ENCODE measurements at regions not wholly inside any gene's neighbourhood (a gene's known extent, or its start where the extent isn't known, plus 50 kb on each side); places are given as distances from the start of the nearest gene placed in this dataset.
"Not testable (repeated sequence)": the region's sequence is repeated elsewhere in the genome, so short reads cannot be mapped to it uniquely, and the experiment has no call there.

- FAIRE-seq, result no peak
- Histone ChIP-seq H3K9me3 (ENCODE audit: control insufficient read depth in 2 of 2, insufficient read depth in 1 of 2, low read depth in 1 of 2, low read length in 1 of 2) (peaks cover 0 to 7% of the 10 kb centered on the region in 2 donors), H3K36me3 (ENCODE audit: control insufficient read depth in 3 of 3, insufficient read depth in 2 of 3, low read depth in 1 of 3, low read length in 3 of 3) (no peaks in the 10 kb centered on the region), H3K4me3 (ENCODE audit: low read depth in 1 of 3, low read length in 3 of 3) (no peak overlapping the region), H3K27me3 (ENCODE audit: control insufficient read depth in 3 of 3, insufficient read depth in 3 of 3, low read length in 3 of 3) (no peaks in the 10 kb centered on the region), H3K27ac (ENCODE audit: low read depth in 1 of 3, low read length in 2 of 3) (no peak overlapping the region), H3K4me1 (ENCODE audit: control insufficient read depth in 3 of 3, insufficient read depth in 2 of 3, low read depth in 1 of 3, low read length in 2 of 3) (no peaks in the 10 kb centered on the region)
- 75 to 92% (median 87%) methylated on average over 3 of the region's 3 CpGs for WGBS, 3 donors
- DNase-seq, result no peak
Measured at GRCh38 chr16:59840169-59840568, 1106.1 kb upstream of the GOT2 start.

GRCh38 chr16:59826767-59827166 is 1092.7 kb upstream of the GOT2 start:
- 89 to 94% (median 92%) methylated on average over 1 of the region's 1 CpG for WGBS, 3 donors
- no peak for DNase-seq
- no peak overlapping the region for H3K4me3 ChIP-seq (ENCODE audit: low read depth in 1 of 3, low read length in 3 of 3)

GRCh38 chr16:59809488-59809887 is 1075.4 kb upstream of the GOT2 start:
- not testable (repeated sequence) for DNase-seq
- WGBS, 3 donors, result 81 to 88% (median 88%) methylated on average over 11 of the region's 11 CpGs

More at GRCh38 chr16:59826767-59827166, 1092.7 kb upstream of the GOT2 start:
- Histone ChIP-seq H3K4me1 (ENCODE audit: control insufficient read depth in 3 of 3, insufficient read depth in 2 of 3, low read depth in 1 of 3, low read length in 2 of 3) (no peaks in the 10 kb centered on the region), H3K27ac (ENCODE audit: low read depth in 1 of 3, low read length in 2 of 3) (no peak overlapping the region), H3K27me3 (ENCODE audit: control insufficient read depth in 3 of 3, insufficient read depth in 3 of 3, low read length in 3 of 3) (no peaks in the 10 kb centered on the region), H3K9me3 (ENCODE audit: control insufficient read depth in 2 of 2, insufficient read depth in 1 of 2, low read depth in 1 of 2, low read length in 1 of 2) (no peaks in the 10 kb centered on the region), H3K36me3 (ENCODE audit: control insufficient read depth in 3 of 3, insufficient read depth in 2 of 3, low read depth in 1 of 3, low read length in 3 of 3) (no peaks in the 10 kb centered on the region)
- FAIRE-seq, result no peak

GRCh38 chr16:59783191-59783590 is 1049.1 kb upstream of the GOT2 start:
- Histone ChIP-seq H3K4me3 (ENCODE audit: low read depth in 1 of 3, low read length in 3 of 3) (no peak overlapping the region), H3K9me3 (ENCODE audit: control insufficient read depth in 2 of 2, insufficient read depth in 1 of 2, low read depth in 1 of 2, low read length in 1 of 2) (no peaks in the 10 kb centered on the region), H3K27ac (ENCODE audit: low read depth in 1 of 3, low read length in 2 of 3) (no peak overlapping the region), H3K4me1 (ENCODE audit: control insufficient read depth in 3 of 3, insufficient read depth in 2 of 3, low read depth in 1 of 3, low read length in 2 of 3) (no peaks in the 10 kb centered on the region), H3K27me3 (ENCODE audit: control insufficient read depth in 3 of 3, insufficient read depth in 3 of 3, low read length in 3 of 3) (no peaks in the 10 kb centered on the region), H3K36me3 (ENCODE audit: control insufficient read depth in 3 of 3, insufficient read depth in 2 of 3, low read depth in 1 of 3, low read length in 3 of 3) (no peaks in the 10 kb centered on the region)
- no peak for DNase-seq
- FAIRE-seq, result no peak
- 88 to 89% (median 88%) methylated on average over 1 of the region's 1 CpG for WGBS, 3 donors

More at GRCh38 chr16:59809488-59809887, 1075.4 kb upstream of the GOT2 start:
- H3K27me3 ChIP-seq (ENCODE audit: control insufficient read depth in 3 of 3, insufficient read depth in 3 of 3, low read length in 3 of 3); FAIRE-seq; H3K4me3 ChIP-seq (ENCODE audit: low read depth in 1 of 3, low read length in 3 of 3); H3K4me1 ChIP-seq (ENCODE audit: control insufficient read depth in 3 of 3, insufficient read depth in 2 of 3, low read depth in 1 of 3, low read length in 2 of 3); H3K36me3 ChIP-seq (ENCODE audit: control insufficient read depth in 3 of 3, insufficient read depth in 2 of 3, low read depth in 1 of 3, low read length in 3 of 3); H3K27ac ChIP-seq (ENCODE audit: low read depth in 1 of 3, low read length in 2 of 3); H3K9me3 ChIP-seq (ENCODE audit: control insufficient read depth in 2 of 2, insufficient read depth in 1 of 2, low read depth in 1 of 2, low read length in 1 of 2): not testable (repeated sequence)

GRCh38 chr16:59773330-59773729 is 1039.2 kb upstream of the GOT2 start:
- Histone ChIP-seq H3K36me3 (ENCODE audit: control insufficient read depth in 3 of 3, insufficient read depth in 2 of 3, low read depth in 1 of 3, low read length in 3 of 3) (no peaks in the 10 kb centered on the region), H3K4me1 (ENCODE audit: control insufficient read depth in 3 of 3, insufficient read depth in 2 of 3, low read depth in 1 of 3, low read length in 2 of 3) (no peaks in the 10 kb centered on the region), H3K27ac (ENCODE audit: low read depth in 1 of 3, low read length in 2 of 3) (no peak overlapping the region), H3K4me3 (ENCODE audit: low read depth in 1 of 3, low read length in 3 of 3) (no peak overlapping the region), H3K9me3 (ENCODE audit: control insufficient read depth in 2 of 2, insufficient read depth in 1 of 2, low read depth in 1 of 2, low read length in 1 of 2) (peaks cover 0 to 2% of the 10 kb centered on the region in 2 donors), H3K27me3 (ENCODE audit: control insufficient read depth in 3 of 3, insufficient read depth in 3 of 3, low read length in 3 of 3) (no peaks in the 10 kb centered on the region)
- FAIRE-seq, result no peak
- DNase-seq, result no peak

- Histone ChIP-seq H3K4me3 (ENCODE audit: low read depth in 1 of 3, low read length in 3 of 3) (no peak overlapping the region), H3K27ac (ENCODE audit: low read depth in 1 of 3, low read length in 2 of 3) (no peak overlapping the region), H3K27me3 (ENCODE audit: control insufficient read depth in 3 of 3, insufficient read depth in 3 of 3, low read length in 3 of 3) (no peaks in the 10 kb centered on the region), H3K36me3 (ENCODE audit: control insufficient read depth in 3 of 3, insufficient read depth in 2 of 3, low read depth in 1 of 3, low read length in 3 of 3) (no peaks in the 10 kb centered on the region), H3K9me3 (ENCODE audit: control insufficient read depth in 2 of 2, insufficient read depth in 1 of 2, low read depth in 1 of 2, low read length in 1 of 2) (peaks cover 3 to 5% of the 10 kb centered on the region in 2 donors), H3K4me1 (ENCODE audit: control insufficient read depth in 3 of 3, insufficient read depth in 2 of 3, low read depth in 1 of 3, low read length in 2 of 3) (no peaks in the 10 kb centered on the region)
- DNase-seq (no peak), FAIRE-seq (no peak)
- 60 to 84% (median 79%) methylated on average over 3 of the region's 3 CpGs for WGBS, 3 donors
Measured at GRCh38 chr16:59759296-59759695, 1025.2 kb upstream of the GOT2 start.

- H3K36me3 ChIP-seq (ENCODE audit: control insufficient read depth in 3 of 3, insufficient read depth in 2 of 3, low read depth in 1 of 3, low read length in 3 of 3), result no peaks in the 10 kb centered on the region
- H3K9me3 ChIP-seq (ENCODE audit: control insufficient read depth in 2 of 2, insufficient read depth in 1 of 2, low read depth in 1 of 2, low read length in 1 of 2), result peaks cover 3 to 5% of the 10 kb centered on the region in 2 donors
- H3K4me1 ChIP-seq (ENCODE audit: control insufficient read depth in 3 of 3, insufficient read depth in 2 of 3, low read depth in 1 of 3, low read length in 2 of 3), result no peaks in the 10 kb centered on the region
- no peaks in the 10 kb centered on the region for H3K27me3 ChIP-seq (ENCODE audit: control insufficient read depth in 3 of 3, insufficient read depth in 3 of 3, low read length in 3 of 3)
- H3K27ac ChIP-seq (ENCODE audit: low read depth in 1 of 3, low read length in 2 of 3), result no peak overlapping the region
- 22 to 53% (median 36%) methylated on average over 1 of the region's 1 CpG for WGBS, 3 donors
- FAIRE-seq (no peak), DNase-seq (no peak)
- H3K4me3 ChIP-seq (ENCODE audit: low read depth in 1 of 3, low read length in 3 of 3), result no peak overlapping the region
Measured at GRCh38 chr16:59758848-59759247, 1024.7 kb upstream of the GOT2 start.

GRCh38 chr16:59754854-59755253 is 1020.7 kb upstream of the GOT2 start:
- peaks cover 0 to 1% of the 10 kb centered on the region in 2 donors for H3K9me3 ChIP-seq (ENCODE audit: control insufficient read depth in 2 of 2, insufficient read depth in 1 of 2, low read depth in 1 of 2, low read length in 1 of 2)
- no peaks in the 10 kb centered on the region for H3K27me3 ChIP-seq (ENCODE audit: control insufficient read depth in 3 of 3, insufficient read depth in 3 of 3, low read length in 3 of 3)
- FAIRE-seq (no peak), DNase-seq (no peak)
- WGBS, 3 donors, result 92 to 93% (median 93%) methylated on average over 19 of the region's 19 CpGs
- no peaks in the 10 kb centered on the region for H3K36me3 ChIP-seq (ENCODE audit: control insufficient read depth in 3 of 3, insufficient read depth in 2 of 3, low read depth in 1 of 3, low read length in 3 of 3)
- no peak overlapping the region for H3K27ac ChIP-seq (ENCODE audit: low read depth in 1 of 3, low read length in 2 of 3)
- no peak overlapping the region for H3K4me3 ChIP-seq (ENCODE audit: low read depth in 1 of 3, low read length in 3 of 3)
- H3K4me1 ChIP-seq (ENCODE audit: control insufficient read depth in 3 of 3, insufficient read depth in 2 of 3, low read depth in 1 of 3, low read length in 2 of 3), result no peaks in the 10 kb centered on the region

GRCh38 chr16:59749662-59750336 is 1015.7 kb upstream of the GOT2 start:
- Histone ChIP-seq H3K27ac (ENCODE audit: low read depth in 1 of 3, low read length in 2 of 3) (no peak overlapping the region), H3K27me3 (ENCODE audit: control insufficient read depth in 3 of 3, insufficient read depth in 3 of 3, low read length in 3 of 3) (no peaks in the 10 kb centered on the region), H3K4me1 (ENCODE audit: control insufficient read depth in 3 of 3, insufficient read depth in 2 of 3, low read depth in 1 of 3, low read length in 2 of 3) (no peaks in the 10 kb centered on the region), H3K9me3 (ENCODE audit: control insufficient read depth in 2 of 2, insufficient read depth in 1 of 2, low read depth in 1 of 2, low read length in 1 of 2) (peaks cover 0 to 1% of the 10 kb centered on the region in 2 donors), H3K36me3 (ENCODE audit: control insufficient read depth in 3 of 3, insufficient read depth in 2 of 3, low read depth in 1 of 3, low read length in 3 of 3) (no peaks in the 10 kb centered on the region), H3K4me3 (ENCODE audit: low read depth in 1 of 3, low read length in 3 of 3) (no peak overlapping the region)
- WGBS, 3 donors, result 73 to 84% (median 76%) methylated on average over 3 of the region's 3 CpGs
- FAIRE-seq, result no peak
- DNase-seq, result no peak

All from small intestine (tissue), 7 donors.